Testis (tissue), 2 donors: ENCODE measurements at regions not wholly inside any gene's neighbourhood (a gene's known extent, or its start where the extent isn't known, plus 50 kb on each side); places are given as distances from the start of the nearest gene placed in this dataset.

ENCODE experiments used
- DNase-seq: peaks from one replicate; pipeline ENCODE4 v3.0.0-alpha.2; 2019
- H3K27ac ChIP-seq, 2 donors: fragments of 200-600 bp; sonication (generic); one replicate each; pipeline ENCODE4 v1.5.1; 2019
- H3K27me3 ChIP-seq: fragments of 200-600 bp; sonication (generic); one replicate; pipeline ENCODE4 v1.5.1; 2019
- H3K36me3 ChIP-seq: fragments of 200-600 bp; sonication (generic); one replicate; pipeline ENCODE4 v1.5.1; 2017; ENCODE audit warnings: low read depth; ENCODE audit errors: missing control alignments
- H3K4me1 ChIP-seq: fragments of 200-600 bp; sonication (generic); one replicate; pipeline ENCODE4 v1.5.1; 2019
- H3K4me3 ChIP-seq, 2 donors: fragments of 200-600 bp; sonication (generic); one replicate each; pipeline ENCODE4 v1.5.1; 2017 to 2019
- H3K9me3 ChIP-seq: fragments of 200-600 bp; sonication (generic); one replicate; pipeline ENCODE4 v1.5.1; 2017
- CTCF ChIP-seq, 3 experiments: fragments of 450-650 bp in 2 of 3; fragments of 200-600 bp in 1 of 3; sonication (generic) in 1 of 3; IDR thresholded peaks; one replicate each; pipeline ENCODE4 v1.5.1; 2016 to 2019; ENCODE audit warnings: antibody characterized with exemption in 3 of 3, mild to moderate bottlenecking in 2 of 3, moderate library complexity in 1 of 3
- POLR2A ChIP-seq: fragments of 450-650 bp; IDR thresholded peaks from one replicate; pipeline ENCODE4 v1.6.1; 2017; ENCODE audit warnings: antibody characterized with exemption, mild to moderate bottlenecking, moderate library complexity
- WGBS, 2 donors: methylation state at CpG; one replicate each; pipeline ENCODE4 v1.1.5; 2018; 5-methylcytosine and 5-hydroxymethylcytosine counted together
- intact Hi-C: fragments of 100-400 bp; cut with DNase I; formaldehyde crosslinking; loops from one replicate; pipeline ENCODE4 v1.15.1; 2023; ENCODE audit warnings: low total_unique reads

GRCh38 chr13:57036290-57036689 lies 104.4 kb upstream of the PRR20A start:
- Histone ChIP-seq H3K9me3 (no peaks in the 10 kb centered on the region), H3K27me3 (no peaks in the 10 kb centered on the region), H3K4me1 (no peaks in the 10 kb centered on the region), H3K4me3 (no peak overlapping the region), H3K36me3 (no peaks in the 10 kb centered on the region), H3K27ac (no peak overlapping the region)
- WGBS, 2 donors = 91 to 93% methylated on average over 4 of the region's 4 CpGs
- DNase-seq = no peak
- intact Hi-C loops = no loop called here
- TF ChIP-seq CTCF (IDR thresholded peaks at IDR 0.05) = no peak
- TF ChIP-seq POLR2A = no peak

- Histone ChIP-seq H3K27me3 (no peaks in the 10 kb centered on the region), H3K36me3 (no peaks in the 10 kb centered on the region), H3K4me3 (no peak overlapping the region), H3K4me1 (no peaks in the 10 kb centered on the region), H3K27ac (no peak overlapping the region), H3K9me3 (no peaks in the 10 kb centered on the region)
- no peak for DNase-seq
- 89 to 91% methylated on average over 1 of the region's 1 CpG for WGBS, 2 donors
- intact Hi-C loops = no loop called here
- TF ChIP-seq POLR2A (no peak), CTCF (IDR thresholded peaks at IDR 0.05) (no peak)
Measured at GRCh38 chr13:57044910-57045309, 95.8 kb upstream of the PRR20A start.

- H3K36me3 ChIP-seq = no peaks in the 10 kb centered on the region
- H3K27me3 ChIP-seq = no peaks in the 10 kb centered on the region
- H3K9me3 ChIP-seq = no peaks in the 10 kb centered on the region
- no peak overlapping the region for H3K27ac ChIP-seq
- WGBS, 2 donors = 43% methylated on average over 5 of the region's 5 CpGs
- no peak for DNase-seq
- intact Hi-C loops = no loop called here
- no peak overlapping the region for H3K4me3 ChIP-seq
- TF ChIP-seq CTCF (IDR thresholded peaks at IDR 0.05) = no peak
- no peak for TF ChIP-seq POLR2A
- no peaks in the 10 kb centered on the region for H3K4me1 ChIP-seq
Measured at GRCh38 chr13:57045826-57046546, 94.7 kb upstream of the PRR20A start.

- Histone ChIP-seq H3K4me1 (no peaks in the 10 kb centered on the region), H3K9me3 (no peaks in the 10 kb centered on the region), H3K27me3 (no peaks in the 10 kb centered on the region), H3K4me3 (no peak overlapping the region), H3K36me3 (no peaks in the 10 kb centered on the region), H3K27ac (no peak overlapping the region)
- 53 to 69% methylated on average over 5 of the region's 5 CpGs for WGBS, 2 donors
- DNase-seq = no peak
- intact Hi-C loops = no loop called here
- TF ChIP-seq CTCF (IDR thresholded peaks at IDR 0.05) (no peak), POLR2A (no peak)
Measured at GRCh38 chr13:57056601-57057180, 84.0 kb upstream of the PRR20A start.

DNA sequence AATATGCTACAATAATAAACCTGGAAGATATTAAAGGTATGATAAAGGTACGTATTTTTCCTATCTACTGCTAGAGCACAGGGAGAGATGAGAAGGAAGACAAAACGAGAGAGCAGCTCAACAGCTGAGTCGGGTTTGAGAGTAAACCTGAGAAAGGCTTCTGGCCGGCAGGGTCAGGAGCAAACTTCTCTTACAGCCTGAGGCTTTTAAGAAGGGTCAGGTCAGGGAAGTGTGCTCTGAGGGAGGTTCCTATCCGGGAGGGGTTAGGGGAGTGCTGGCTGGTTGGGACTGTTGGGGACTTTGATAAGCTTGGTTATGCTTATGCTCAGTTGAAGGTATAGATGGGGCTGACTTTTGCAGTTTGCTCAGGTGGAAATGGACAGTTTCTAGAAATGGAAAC lies 77.7 kb upstream of the PRR20A start:
- H3K27ac ChIP-seq = no peak overlapping the region
- 46 to 55% methylated on average over 5 of the region's 5 CpGs for WGBS, 2 donors
- no peaks in the 10 kb centered on the region for H3K27me3 ChIP-seq
- no peak for DNase-seq
- H3K36me3 ChIP-seq = no peaks in the 10 kb centered on the region
- intact Hi-C loops = no loop called here
- H3K4me1 ChIP-seq = no peaks in the 10 kb centered on the region
- no peak overlapping the region for H3K4me3 ChIP-seq
- no peaks in the 10 kb centered on the region for H3K9me3 ChIP-seq
- TF ChIP-seq POLR2A = no peak
- no peak for TF ChIP-seq CTCF (IDR thresholded peaks at IDR 0.05)
